ENCODE measurements at regions not wholly inside any gene's neighbourhood (a gene's known extent, or its start where the extent isn't known, plus 50 kb on each side); places are given as distances from the start of the nearest gene placed in this dataset.

GRCh38 chr5:4674166-4674565 is 466.0 kb upstream of the ADAMTS16 start:
- no peak for DNase-seq

GRCh38 chr5:4676934-4677333 is 463.2 kb upstream of the ADAMTS16 start:
- DNase-seq: no peak

- DNase-seq: no peak
Measured at GRCh38 chr5:4684946-4685345, 455.2 kb upstream of the ADAMTS16 start.

- DNase-seq: no peak
Measured at GRCh38 chr5:4698596-4698995, 441.5 kb upstream of the ADAMTS16 start.

- no peak for DNase-seq
Measured at GRCh38 chr5:4699592-4699991, 440.5 kb upstream of the ADAMTS16 start.

GRCh38 chr5:4700069-4700468 is 440.1 kb upstream of the ADAMTS16 start:
- DNase-seq: no peak

GRCh38 chr5:4700871-4701270 is 439.3 kb upstream of the ADAMTS16 start:
- no peak for DNase-seq

GRCh38 chr5:4703931-4704458 is 436.1 kb upstream of the ADAMTS16 start:
- DNase-seq: no peak

GRCh38 chr5:4704951-4705350 is 435.2 kb upstream of the ADAMTS16 start:
- DNase-seq: no peak

- DNase-seq: no peak
Measured at GRCh38 chr5:4716781-4717180, 423.3 kb upstream of the ADAMTS16 start.

GRCh38 chr5:4717446-4717845 is 422.7 kb upstream of the ADAMTS16 start:
- no peak for DNase-seq

GRCh38 chr5:4720831-4721230 is 419.3 kb upstream of the ADAMTS16 start:
- no peak for DNase-seq

GRCh38 chr5:4722886-4723285 is 417.2 kb upstream of the ADAMTS16 start:
- DNase-seq: no peak

- no peak for DNase-seq
Measured at GRCh38 chr5:4725594-4725993, 414.5 kb upstream of the ADAMTS16 start.

GRCh38 chr5:4730279-4730678 is 409.9 kb upstream of the ADAMTS16 start:
- DNase-seq: no peak

GRCh38 chr5:4734348-4734747 is 405.8 kb upstream of the ADAMTS16 start:
- DNase-seq: no peak

GRCh38 chr5:4735261-4735660 is 404.9 kb upstream of the ADAMTS16 start:
- no peak for DNase-seq

- DNase-seq: no peak
Measured at GRCh38 chr5:4737868-4738267, 402.3 kb upstream of the ADAMTS16 start.

- DNase-seq: no peak
Measured at GRCh38 chr5:4738298-4738697, 401.8 kb upstream of the ADAMTS16 start.

GRCh38 chr5:4740156-4740555 is 400.0 kb upstream of the ADAMTS16 start:
- no peak for DNase-seq

- no peak for DNase-seq
Measured at GRCh38 chr5:4758550-4758949, 381.6 kb upstream of the ADAMTS16 start.

- no peak for DNase-seq
Measured at GRCh38 chr5:4758996-4759395, 381.1 kb upstream of the ADAMTS16 start.

- DNase-seq: no peak
Measured at GRCh38 chr5:4762316-4762715, 377.8 kb upstream of the ADAMTS16 start.

- no peak for DNase-seq
Measured at GRCh38 chr5:4765411-4765810, 374.7 kb upstream of the ADAMTS16 start.

GRCh38 chr5:4766101-4766500 is 374.0 kb upstream of the ADAMTS16 start:
- no peak for DNase-seq

- no peak for DNase-seq
Measured at GRCh38 chr5:4772591-4772990, 367.5 kb upstream of the ADAMTS16 start.

All from T1000 (cell line).